ENCODE measurements at regions not wholly inside any gene's neighbourhood (a gene's known extent, or its start where the extent isn't known, plus 50 kb on each side); places are given as distances from the start of the nearest gene placed in this dataset.

- no peak for DNase-seq
These were observed 216.6 kb downstream of the HRH4 start for GRCh38 chr18:24677011-24677410.

GRCh38 chr18:24678107-24678506 lies 217.7 kb downstream of the HRH4 start:
- no peak for DNase-seq

- no peak for DNase-seq
These were observed 218.2 kb downstream of the HRH4 start for GRCh38 chr18:24678626-24679025.

GRCh38 chr18:24679062-24679461 lies 218.6 kb downstream of the HRH4 start:
- no peak for DNase-seq

- DNase-seq, result no peak
These were observed 223.5 kb downstream of the HRH4 start for GRCh38 chr18:24683925-24684324.

GRCh38 chr18:24685254-24685959 lies 225.0 kb downstream of the HRH4 start:
- no peak for DNase-seq

GRCh38 chr18:24695168-24695567 lies 234.7 kb downstream of the HRH4 start:
- DNase-seq, result no peak

- DNase-seq, result no peak
These were observed 241.6 kb downstream of the HRH4 start for GRCh38 chr18:24702001-24702515.

- no peak for DNase-seq
These were observed 242.9 kb downstream of the HRH4 start for GRCh38 chr18:24703316-24703715.

- no peak for DNase-seq
These were observed 244.7 kb downstream of the HRH4 start for GRCh38 chr18:24704946-24705630.

GRCh38 chr18:24710474-24710873 lies 250.0 kb downstream of the HRH4 start:
- DNase-seq, result no peak

GRCh38 chr18:24719791-24720190 lies 259.4 kb downstream of the HRH4 start:
- no peak for DNase-seq

- no peak for DNase-seq
These were observed 261.0 kb downstream of the HRH4 start for GRCh38 chr18:24721388-24721787.

- DNase-seq, result no peak
These were observed 265.4 kb downstream of the HRH4 start for GRCh38 chr18:24725644-24726415.

GRCh38 chr18:24726727-24727492 lies 266.5 kb downstream of the HRH4 start:
- peak; percentile 70 for DNase-seq

GRCh38 chr18:24727685-24728084 lies 267.2 kb downstream of the HRH4 start:
- DNase-seq, result no peak

- DNase-seq, result no peak
These were observed 270.7 kb downstream of the HRH4 start for GRCh38 chr18:24731158-24731557.

- DNase-seq, result no peak
These were observed 271.5 kb downstream of the HRH4 start for GRCh38 chr18:24731981-24732380.

- DNase-seq, result peak; percentile 5
These were observed 273.6 kb downstream of the HRH4 start for GRCh38 chr18:24734058-24734457.

- DNase-seq, result no peak
These were observed 275.3 kb downstream of the HRH4 start for GRCh38 chr18:24735624-24736231.

GRCh38 chr18:24736662-24737330 lies 276.4 kb downstream of the HRH4 start:
- DNase-seq, result no peak

GRCh38 chr18:24740829-24741228 lies 280.4 kb downstream of the HRH4 start:
- no peak for DNase-seq

Measured in activated CD4-positive, alpha-beta T cell treated with anti-CD3 and anti-CD28 coated beads for 48 hours (primary cell).